Activated T-helper 17 cell treated with anti-CD3 and anti-CD28 coated beads, Interleukin-2, amount 50 U/mL, for 72 hours (primary cell): ENCODE measurements at regions not wholly inside any gene's neighbourhood (a gene's known extent, or its start where the extent isn't known, plus 50 kb on each side); places are given as distances from the start of the nearest gene placed in this dataset.

Source experiments
- ATAC-seq: fragments of 150-1000 bp; cut with Tn5 transposase; replicated peaks from 2 replicates; pipeline ENCODE4 v1.10.0; 2021; ENCODE audit warnings: mild to moderate bottlenecking, moderate library complexity
- H3K27ac Mint-ChIP-seq: one replicate; pipeline ENCODE4 v1.8.0; 2022; ENCODE audit warnings: mixed read lengths
- H3K27me3 Mint-ChIP-seq: one replicate; pipeline ENCODE4 v1.8.0; 2022; ENCODE audit warnings: mixed read lengths
- H3K36me3 Mint-ChIP-seq: one replicate; pipeline ENCODE4 v1.8.0; 2022; ENCODE audit warnings: low read depth, mild to moderate bottlenecking, mixed read lengths
- H3K4me1 Mint-ChIP-seq: one replicate; pipeline ENCODE4 v1.8.0; 2022; ENCODE audit warnings: mixed read lengths
- H3K4me3 Mint-ChIP-seq: one replicate; pipeline ENCODE4 v1.8.0; 2022; ENCODE audit warnings: mild to moderate bottlenecking, mixed read lengths
- H3K9me3 Mint-ChIP-seq: one replicate; pipeline ENCODE4 v1.8.0; 2022; ENCODE audit warnings: mixed read lengths

DNA sequence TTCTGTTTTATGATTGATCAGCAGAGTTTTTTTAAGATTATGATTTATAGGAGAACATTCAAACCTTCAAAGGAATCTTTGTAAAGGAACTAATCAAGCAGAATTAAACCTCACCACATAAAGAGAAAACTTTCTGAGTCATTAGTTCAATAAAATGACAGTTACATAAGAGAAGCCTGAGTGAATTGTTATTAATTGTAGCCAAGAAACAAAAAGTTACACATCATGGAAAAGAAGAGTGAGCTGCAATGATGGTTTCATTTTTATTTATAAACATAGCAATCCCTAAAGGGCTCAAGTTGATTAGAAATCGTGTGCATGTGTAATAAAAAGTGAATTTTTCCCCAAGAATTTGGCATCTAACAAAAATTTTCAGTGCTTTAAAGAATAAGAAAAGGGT lies 731.4 kb downstream of the LTN1 start:
- Mint-ChIP-seq H3K9me3 (no peaks in the 10 kb centered on the region), H3K4me3 (no peak overlapping the region), H3K27me3 (no peaks in the 10 kb centered on the region), H3K27ac (no peak overlapping the region), H3K4me1 (no peaks in the 10 kb centered on the region), H3K36me3 (no peaks in the 10 kb centered on the region)
- ATAC-seq, result no peak

DNA sequence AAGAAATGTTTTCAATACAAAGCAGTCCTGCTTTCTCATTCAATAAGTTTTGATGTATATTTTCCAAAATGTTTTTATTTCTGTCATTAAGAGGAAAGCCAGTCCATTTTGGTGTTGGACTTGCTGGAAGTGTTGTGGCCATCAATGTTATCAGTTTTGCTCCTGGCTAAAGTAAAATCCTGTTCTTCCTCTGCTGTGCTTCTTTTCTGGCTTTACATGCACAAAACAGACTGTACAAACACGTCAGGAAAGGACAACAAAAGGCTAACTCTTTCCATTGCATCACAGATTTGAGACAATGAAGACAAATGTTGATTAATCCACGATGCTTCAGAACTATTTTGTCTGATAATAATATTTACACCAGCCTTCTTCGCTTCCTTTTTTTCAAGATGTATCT lies 735.4 kb downstream of the LTN1 start:
- ATAC-seq, result no peak
- Mint-ChIP-seq H3K27ac (no peak overlapping the region), H3K36me3 (no peaks in the 10 kb centered on the region), H3K4me3 (no peak overlapping the region), H3K27me3 (no peaks in the 10 kb centered on the region), H3K9me3 (no peaks in the 10 kb centered on the region), H3K4me1 (no peaks in the 10 kb centered on the region)

DNA sequence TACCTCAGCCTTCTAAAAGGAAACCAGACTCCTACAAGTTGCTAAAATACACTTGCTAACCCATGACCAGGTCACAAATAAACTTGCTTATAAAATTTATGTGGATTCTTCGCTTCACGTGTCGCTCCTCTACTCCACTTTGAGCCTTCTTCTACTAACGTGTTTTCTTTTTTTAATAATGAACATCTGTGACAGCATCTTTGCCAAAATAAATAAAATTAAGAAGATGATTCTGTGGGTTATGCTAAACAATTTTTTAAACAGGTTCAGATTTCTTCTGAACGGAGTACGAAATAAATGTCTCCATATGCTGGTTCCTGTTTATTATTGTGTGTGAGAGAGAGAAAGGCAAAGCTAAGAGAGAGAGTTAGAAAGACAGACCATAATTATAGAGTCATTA lies 735.8 kb downstream of the LTN1 start:
- Mint-ChIP-seq H3K36me3 (no peaks in the 10 kb centered on the region), H3K4me3 (no peak overlapping the region), H3K4me1 (no peaks in the 10 kb centered on the region), H3K27ac (no peak overlapping the region), H3K9me3 (no peaks in the 10 kb centered on the region), H3K27me3 (no peaks in the 10 kb centered on the region)
- ATAC-seq, result no peak

DNA sequence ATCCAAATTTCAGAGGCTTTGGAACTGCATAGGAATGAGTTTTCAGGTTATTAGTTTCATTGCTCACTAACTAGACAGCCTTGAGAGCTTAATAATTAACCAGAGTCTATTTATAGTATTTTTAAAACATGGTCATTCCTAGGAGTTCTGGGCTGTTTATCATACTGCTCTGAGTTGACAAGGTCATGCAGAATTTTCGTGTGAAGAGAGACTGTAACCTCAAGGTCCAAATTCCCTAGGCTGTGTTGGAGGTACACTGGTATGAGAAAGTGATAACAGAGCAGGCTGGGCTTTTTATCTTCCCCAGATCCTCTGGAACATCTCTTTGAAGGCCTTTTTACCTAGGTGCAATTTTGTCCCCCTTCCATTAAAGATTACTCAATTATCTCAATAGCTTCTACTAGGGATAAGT lies 736.3 kb downstream of the LTN1 start:
- Mint-ChIP-seq H3K36me3 (no peaks in the 10 kb centered on the region), H3K27ac (no peak overlapping the region), H3K4me3 (no peak overlapping the region), H3K9me3 (no peaks in the 10 kb centered on the region), H3K27me3 (no peaks in the 10 kb centered on the region), H3K4me1 (no peaks in the 10 kb centered on the region)
- ATAC-seq, result no peak

DNA sequence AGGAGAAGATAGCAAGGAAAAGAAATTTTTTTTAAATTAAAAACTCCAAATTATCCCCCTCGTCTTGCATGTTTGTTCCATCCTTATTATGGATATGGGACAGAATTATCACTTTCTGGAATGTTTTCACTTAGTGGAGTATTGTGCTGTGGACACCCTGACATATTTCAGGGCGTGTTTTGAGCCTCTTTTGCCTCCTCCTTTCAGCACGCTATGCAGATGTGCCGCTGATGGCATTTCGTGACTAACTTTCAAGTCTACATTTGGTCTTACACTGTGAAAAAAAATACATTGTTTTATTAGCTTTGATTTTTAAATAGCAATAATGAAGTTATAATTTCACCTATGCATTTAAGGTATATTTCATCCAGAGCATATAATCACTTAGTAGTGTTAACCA lies 738.7 kb downstream of the LTN1 start:
- H3K36me3 Mint-ChIP-seq, result no peaks in the 10 kb centered on the region
- H3K4me3 Mint-ChIP-seq, result no peak overlapping the region
- no peak overlapping the region for H3K27ac Mint-ChIP-seq
- ATAC-seq, result no peak
- H3K27me3 Mint-ChIP-seq, result no peaks in the 10 kb centered on the region
- no peaks in the 10 kb centered on the region for H3K9me3 Mint-ChIP-seq
- H3K4me1 Mint-ChIP-seq, result no peaks in the 10 kb centered on the region

DNA sequence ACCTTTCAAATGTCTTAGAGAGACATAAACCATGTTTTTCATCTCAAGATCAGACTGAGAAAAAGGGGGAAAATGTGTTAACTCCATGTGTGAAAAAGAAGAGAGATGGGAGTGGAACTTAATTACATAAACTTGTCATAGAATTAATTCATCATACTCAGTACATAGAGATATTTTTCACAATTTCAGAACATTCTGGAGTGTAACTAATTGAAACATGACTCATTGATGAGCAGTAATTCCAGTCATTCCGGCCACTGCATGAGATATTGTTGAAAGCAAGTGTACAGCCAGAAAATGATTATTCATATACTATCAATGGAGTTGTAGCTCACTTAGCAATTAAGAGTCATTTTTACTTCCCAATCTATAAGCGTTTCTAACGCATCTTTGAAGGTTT lies 739.3 kb downstream of the LTN1 start:
- no peaks in the 10 kb centered on the region for H3K36me3 Mint-ChIP-seq

DNA sequence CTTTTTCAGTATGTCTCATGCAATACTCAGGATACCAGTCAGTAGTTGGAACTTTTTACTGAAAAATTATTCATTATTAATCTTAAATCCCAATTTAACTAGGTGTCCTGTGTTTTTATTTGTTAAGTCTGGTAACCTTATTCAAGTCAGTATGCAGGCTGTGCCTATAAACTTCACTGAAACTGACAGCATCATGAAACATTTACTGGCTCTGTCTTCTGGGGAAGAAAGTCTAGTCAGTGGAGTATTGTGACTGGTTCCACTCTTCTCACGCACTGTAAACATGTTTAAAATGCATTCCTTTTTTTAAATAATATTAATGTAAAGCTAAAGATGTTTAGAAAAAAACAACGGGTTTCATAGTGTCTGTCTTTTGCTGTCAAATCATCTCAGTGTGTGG lies 739.7 kb downstream of the LTN1 start:
- Mint-ChIP-seq H3K4me3 (no peak overlapping the region), H3K4me1 (no peaks in the 10 kb centered on the region), H3K27ac (no peak overlapping the region), H3K9me3 (no peaks in the 10 kb centered on the region), H3K36me3 (no peaks in the 10 kb centered on the region), H3K27me3 (no peaks in the 10 kb centered on the region)
- ATAC-seq, result no peak

More for the DNA sequence above, 739.3 kb downstream of the LTN1 start:
- no peak overlapping the region for H3K4me3 Mint-ChIP-seq
- no peaks in the 10 kb centered on the region for H3K4me1 Mint-ChIP-seq
- no peaks in the 10 kb centered on the region for H3K27me3 Mint-ChIP-seq
- ATAC-seq, result no peak
- no peaks in the 10 kb centered on the region for H3K9me3 Mint-ChIP-seq
- H3K27ac Mint-ChIP-seq, result no peak overlapping the region

DNA sequence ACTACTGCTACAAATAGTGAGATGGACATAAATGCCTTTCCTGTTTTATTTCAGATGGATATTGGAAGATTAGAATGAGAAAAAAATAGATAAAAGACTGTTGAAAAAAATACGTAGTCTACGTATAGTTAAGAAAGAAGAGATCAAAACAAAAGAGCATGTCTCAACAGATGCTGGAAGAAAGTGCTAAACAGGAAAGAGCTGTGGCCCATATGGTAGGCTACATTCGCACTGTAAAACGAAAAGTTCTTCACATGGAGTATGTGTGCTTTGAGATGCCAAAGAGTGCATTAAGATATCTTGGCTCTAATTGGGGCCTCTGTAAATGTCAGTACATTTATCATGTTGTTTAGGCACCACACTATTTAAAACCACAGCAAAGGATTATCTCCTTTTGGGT lies 741.7 kb downstream of the LTN1 start:
- Mint-ChIP-seq H3K4me1 (no peaks in the 10 kb centered on the region), H3K27me3 (no peaks in the 10 kb centered on the region), H3K27ac (no peak overlapping the region), H3K4me3 (no peak overlapping the region), H3K36me3 (no peaks in the 10 kb centered on the region), H3K9me3 (no peaks in the 10 kb centered on the region)
- no peak for ATAC-seq

DNA sequence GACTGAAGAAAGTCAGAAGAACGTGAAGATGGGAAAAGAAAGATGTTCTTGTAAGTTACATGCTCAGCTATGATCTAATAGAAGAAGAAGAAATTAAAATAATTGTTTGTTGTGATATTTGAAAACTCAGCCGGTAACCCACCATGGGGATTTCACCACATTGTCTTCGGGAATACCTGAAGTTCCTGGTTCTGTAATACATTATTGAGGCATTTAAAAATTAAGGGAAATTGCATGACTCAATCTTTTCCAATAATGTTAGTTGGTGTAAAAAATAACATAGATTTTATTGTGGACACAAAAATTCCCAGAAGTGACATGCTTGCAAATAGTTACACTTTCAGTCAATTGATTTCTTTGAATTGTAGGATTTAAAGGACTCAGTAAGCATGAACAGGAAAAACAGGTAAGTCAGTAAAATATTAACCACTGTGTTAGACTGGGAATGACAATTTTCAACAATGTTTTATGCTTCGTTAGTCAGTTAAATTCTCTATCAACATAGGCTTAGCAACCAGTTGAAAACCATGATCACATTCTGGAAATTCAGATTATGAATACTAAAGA lies 745.1 kb downstream of the LTN1 start:
- H3K27me3 Mint-ChIP-seq, result no peaks in the 10 kb centered on the region
- no peaks in the 10 kb centered on the region for H3K9me3 Mint-ChIP-seq
- no peaks in the 10 kb centered on the region for H3K4me1 Mint-ChIP-seq
- no peak overlapping the region for H3K27ac Mint-ChIP-seq
- ATAC-seq, result no peak
- H3K4me3 Mint-ChIP-seq, result no peak overlapping the region
- no peaks in the 10 kb centered on the region for H3K36me3 Mint-ChIP-seq

DNA sequence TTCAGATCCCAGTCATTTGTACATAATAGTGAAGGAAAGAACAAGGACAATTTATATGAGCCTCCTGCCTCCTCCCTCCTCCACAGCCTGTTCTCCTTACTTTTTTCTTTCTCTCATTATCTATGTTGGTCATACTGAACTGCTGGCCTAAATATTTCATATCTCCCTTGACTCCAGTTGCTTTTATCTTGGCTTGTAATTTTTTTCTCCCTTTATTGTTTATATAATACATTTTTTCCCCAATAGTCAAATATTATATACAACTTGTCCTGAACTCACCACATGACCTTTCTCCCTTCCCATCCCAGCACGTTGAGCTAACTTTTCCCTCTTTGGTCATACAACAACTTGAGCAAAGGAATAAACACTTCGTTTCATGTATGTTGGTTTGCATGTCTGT lies 752.1 kb downstream of the LTN1 start:
- H3K27me3 Mint-ChIP-seq, result no peaks in the 10 kb centered on the region
- no peak overlapping the region for H3K4me3 Mint-ChIP-seq
- ATAC-seq, result no peak
- H3K36me3 Mint-ChIP-seq, result no peaks in the 10 kb centered on the region
- no peak overlapping the region for H3K27ac Mint-ChIP-seq
- no peaks in the 10 kb centered on the region for H3K9me3 Mint-ChIP-seq
- no peaks in the 10 kb centered on the region for H3K4me1 Mint-ChIP-seq

DNA sequence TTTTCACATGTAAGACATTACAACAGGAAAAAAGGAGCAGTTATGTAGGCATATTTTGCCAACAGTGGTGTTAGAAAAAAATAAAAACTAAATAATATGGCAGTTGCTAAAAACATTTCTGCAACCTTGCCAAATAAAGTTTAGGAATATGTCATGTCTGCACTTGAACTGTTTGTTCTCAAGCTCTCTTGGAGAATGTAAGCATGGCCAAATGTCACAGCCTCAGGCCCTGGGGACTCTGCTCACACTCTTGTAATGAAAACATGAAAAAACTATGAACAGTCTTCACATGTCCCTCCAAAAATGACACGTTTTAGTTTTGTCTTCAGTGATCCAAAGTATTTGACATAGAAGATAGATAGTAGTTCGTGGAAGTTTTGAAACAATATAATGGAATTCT lies 753.3 kb downstream of the LTN1 start:
- Mint-ChIP-seq H3K27ac (no peak overlapping the region), H3K36me3 (no peaks in the 10 kb centered on the region), H3K4me1 (no peaks in the 10 kb centered on the region), H3K4me3 (no peak overlapping the region), H3K9me3 (no peaks in the 10 kb centered on the region), H3K27me3 (no peaks in the 10 kb centered on the region)
- no peak for ATAC-seq

DNA sequence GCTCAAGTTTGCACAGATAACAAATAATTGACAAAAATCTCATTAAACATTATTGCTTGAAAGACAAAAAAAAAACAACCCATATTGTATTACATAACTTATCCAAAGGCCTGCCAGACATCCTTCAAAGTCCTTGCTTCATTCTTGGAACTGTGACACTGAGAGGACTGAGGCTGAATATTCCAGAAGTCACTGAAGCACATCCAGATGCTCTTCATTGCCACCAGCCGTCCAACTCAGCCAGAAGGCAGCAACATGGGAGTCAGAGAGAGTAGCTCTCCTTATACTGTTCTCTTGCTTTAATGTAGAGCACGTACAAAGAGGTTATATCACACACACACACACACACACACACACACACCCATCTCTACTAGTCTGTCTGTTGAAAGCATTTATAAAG lies 755.0 kb downstream of the LTN1 start:
- Mint-ChIP-seq H3K4me3 (no peak overlapping the region), H3K9me3 (no peaks in the 10 kb centered on the region), H3K27me3 (no peaks in the 10 kb centered on the region), H3K27ac (no peak overlapping the region), H3K36me3 (no peaks in the 10 kb centered on the region), H3K4me1 (no peaks in the 10 kb centered on the region)
- ATAC-seq, result no peak

DNA sequence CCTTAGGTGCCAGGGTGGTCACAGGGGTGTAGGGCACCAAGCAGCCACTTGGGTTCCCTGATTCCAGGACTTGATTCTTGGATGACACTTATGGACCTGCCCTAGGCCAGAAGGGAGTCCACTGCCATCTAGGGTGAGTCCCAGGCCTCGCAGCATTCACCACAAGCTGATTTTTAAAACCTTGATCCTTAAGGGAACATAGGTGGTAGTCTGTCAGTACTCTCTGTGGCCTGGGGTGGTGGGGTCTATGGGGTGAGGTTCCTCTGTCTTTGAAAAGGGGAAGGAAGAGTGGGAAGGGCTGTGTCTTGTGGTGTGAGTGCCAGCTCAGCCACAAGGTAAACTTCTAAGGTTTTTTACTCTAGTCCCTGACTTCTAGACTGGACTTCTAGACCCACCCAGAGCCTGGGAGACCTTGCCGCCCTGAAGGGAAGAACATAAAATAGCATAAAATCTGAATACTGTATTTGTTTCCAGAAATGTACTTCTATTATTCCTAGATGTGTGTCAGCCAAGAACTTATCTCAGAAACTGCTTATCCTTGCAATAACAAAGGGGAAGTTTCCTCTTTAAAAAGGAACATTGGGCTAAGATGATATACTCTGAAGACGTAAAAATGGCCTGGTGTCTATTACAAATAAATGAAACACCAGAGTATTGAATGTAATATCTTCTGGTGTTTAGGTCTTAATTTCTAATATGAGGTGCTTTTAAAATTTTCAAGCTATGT lies 757.3 kb downstream of the LTN1 start:
- no peaks in the 10 kb centered on the region for H3K36me3 Mint-ChIP-seq
- no peaks in the 10 kb centered on the region for H3K4me1 Mint-ChIP-seq
- no peak overlapping the region for H3K27ac Mint-ChIP-seq
- H3K4me3 Mint-ChIP-seq, result no peak overlapping the region
- H3K9me3 Mint-ChIP-seq, result no peaks in the 10 kb centered on the region
- no peak for ATAC-seq
- H3K27me3 Mint-ChIP-seq, result no peaks in the 10 kb centered on the region

DNA sequence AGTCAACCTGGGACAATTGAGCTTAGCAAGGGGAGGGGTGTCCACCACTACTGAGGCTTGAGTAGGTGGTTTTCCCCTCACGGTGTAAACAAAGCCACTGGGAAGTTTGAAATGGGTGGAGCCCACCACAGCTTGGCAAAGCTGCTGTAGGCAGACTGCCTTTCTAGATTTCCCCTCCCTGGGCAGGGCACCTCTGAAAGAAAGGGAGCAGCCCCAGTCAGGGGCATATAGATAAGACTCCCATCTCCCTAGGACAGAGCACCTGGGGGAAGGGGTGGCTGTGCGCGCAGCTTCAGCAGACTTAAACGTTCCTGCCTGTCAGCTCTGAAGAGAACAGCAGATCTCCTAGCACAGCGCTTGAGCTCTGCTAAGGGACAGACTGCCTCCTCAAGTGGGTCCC lies 758.4 kb downstream of the LTN1 start:
- Mint-ChIP-seq H3K9me3 (no peaks in the 10 kb centered on the region), H3K27ac (no peak overlapping the region), H3K4me3 (no peak overlapping the region), H3K4me1 (no peaks in the 10 kb centered on the region), H3K27me3 (no peaks in the 10 kb centered on the region), H3K36me3 (no peaks in the 10 kb centered on the region)
- ATAC-seq, result no peak

DNA sequence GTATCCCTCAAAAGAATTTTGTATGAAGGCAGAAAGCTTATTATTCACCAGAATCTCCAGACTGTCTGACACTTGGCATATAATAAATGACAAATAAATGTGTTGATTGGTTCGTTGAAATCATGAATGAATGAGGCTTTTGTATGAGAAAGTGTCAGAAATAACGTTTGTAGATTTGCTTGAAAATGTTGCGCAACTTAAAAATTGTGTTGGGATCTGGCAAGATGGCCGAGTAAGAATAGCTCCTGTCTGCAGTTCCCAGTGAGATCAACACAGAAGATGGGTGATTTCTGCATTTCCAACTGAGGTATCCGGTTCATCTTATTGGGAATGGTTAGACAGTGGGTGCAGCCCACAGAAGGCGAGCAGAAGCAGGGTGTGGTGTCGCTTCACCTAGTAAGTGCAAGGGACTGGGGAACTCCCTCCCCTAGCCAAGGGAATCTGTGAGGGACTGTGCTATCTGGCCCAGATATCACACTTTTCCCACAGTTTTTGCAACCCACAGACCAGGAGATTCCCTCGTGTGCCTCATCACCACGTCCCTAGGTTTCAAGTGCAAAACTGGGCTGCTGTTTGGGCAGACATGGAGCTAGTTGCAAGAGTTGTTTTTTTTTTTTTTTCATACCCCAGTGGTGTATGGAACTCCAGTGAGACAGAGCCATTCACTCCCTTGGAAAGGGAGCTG lies 759.0 kb downstream of the LTN1 start:
- H3K4me3 Mint-ChIP-seq, result no peak overlapping the region
- no peaks in the 10 kb centered on the region for H3K9me3 Mint-ChIP-seq
- no peaks in the 10 kb centered on the region for H3K27me3 Mint-ChIP-seq
- no peak for ATAC-seq
- H3K4me1 Mint-ChIP-seq, result no peaks in the 10 kb centered on the region
- H3K36me3 Mint-ChIP-seq, result no peaks in the 10 kb centered on the region
- no peak overlapping the region for H3K27ac Mint-ChIP-seq
